Parathyroid adenoma (tissue), 2 donors: ENCODE measurements at regions not wholly inside any gene's neighbourhood (a gene's known extent, or its start where the extent isn't known, plus 50 kb on each side); places are given as distances from the start of the nearest gene placed in this dataset.

Source experiments
- H2AFZ ChIP-seq: fragments of 300-600 bp; sonication (generic); one replicate; pipeline ENCODE4 v1.7.0; 2017; ENCODE audit warnings: antibody characterized with exemption, mild to moderate bottlenecking
- H3K27ac ChIP-seq: fragments of 300-600 bp; sonication (generic); one replicate; pipeline ENCODE4 v1.7.0; 2017
- H3K27me3 ChIP-seq: fragments of 300-600 bp; sonication (generic); one replicate; pipeline ENCODE4 v1.7.0; 2017; ENCODE audit warnings: low read length; ENCODE audit not compliant: control insufficient read depth, insufficient read depth
- H3K36me3 ChIP-seq: fragments of 300-600 bp; sonication (generic); one replicate; pipeline ENCODE4 v1.7.0; 2017; ENCODE audit warnings: low read length; ENCODE audit not compliant: control insufficient read depth, insufficient read depth
- H3K4me1 ChIP-seq: fragments of 300-600 bp; sonication (generic); one replicate; pipeline ENCODE4 v1.7.0; 2017; ENCODE audit warnings: control low read depth
- H3K4me2 ChIP-seq: fragments of 300-600 bp; sonication (generic); one replicate; pipeline ENCODE4 v1.7.0; 2017; ENCODE audit warnings: low read length
- H3K4me3 ChIP-seq: fragments of 300-600 bp; sonication (generic); one replicate; pipeline ENCODE4 v1.7.0; 2017; ENCODE audit warnings: low read depth, low read length
- H3K79me2 ChIP-seq: fragments of 300-600 bp; sonication (generic); one replicate; pipeline ENCODE4 v1.7.0; 2017; ENCODE audit warnings: control low read depth
- H3K9ac ChIP-seq: fragments of 300-600 bp; sonication (generic); one replicate; pipeline ENCODE4 v1.7.0; 2017; ENCODE audit warnings: mild to moderate bottlenecking
- H3K9me3 ChIP-seq: fragments of 300-600 bp; sonication (generic); one replicate; pipeline ENCODE4 v1.7.0; 2017; ENCODE audit warnings: low read length; ENCODE audit not compliant: control insufficient read depth
- CTCF ChIP-seq: fragments of 300-600 bp; sonication (generic); IDR thresholded peaks from one replicate; pipeline ENCODE4 v1.7.0; 2017; ENCODE audit warnings: antibody characterized with exemption, mild to moderate bottlenecking
- donor health status: primary hyperparathyroidism.

GRCh38 chr15:26372706-26373105, 400.2 kb downstream of the GABRB3 start:
- H3K4me2 ChIP-seq, result no peak overlapping the region
- no peak for TF ChIP-seq CTCF
- no peaks in the 10 kb centered on the region for H3K36me3 ChIP-seq
- no peak overlapping the region for H2AFZ ChIP-seq
- H3K9ac ChIP-seq, result no peak overlapping the region
- no peak overlapping the region for H3K27ac ChIP-seq
- H3K4me3 ChIP-seq, result no peak overlapping the region
- no peaks in the 10 kb centered on the region for H3K9me3 ChIP-seq
- H3K79me2 ChIP-seq, result no peaks in the 10 kb centered on the region
- no peaks in the 10 kb centered on the region for H3K27me3 ChIP-seq
- no peaks in the 10 kb centered on the region for H3K4me1 ChIP-seq

GRCh38 chr15:26365077-26365476, 407.8 kb downstream of the GABRB3 start:
- TF ChIP-seq CTCF, result no peak
- no peak overlapping the region for H3K9ac ChIP-seq

GRCh38 chr15:26359855-26360254, 413.0 kb downstream of the GABRB3 start:
- Histone ChIP-seq H3K9me3 (no peaks in the 10 kb centered on the region), H3K36me3 (no peaks in the 10 kb centered on the region), H3K79me2 (no peaks in the 10 kb centered on the region), H3K4me3 (no peak overlapping the region), H3K27ac (no peak overlapping the region), H3K4me1 (no peaks in the 10 kb centered on the region), H2AFZ (no peak overlapping the region), H3K9ac (no peak overlapping the region), H3K27me3 (no peaks in the 10 kb centered on the region), H3K4me2 (no peak overlapping the region)
- no peak for TF ChIP-seq CTCF

More at GRCh38 chr15:26365077-26365476, 407.8 kb downstream of the GABRB3 start:
- H3K4me1 ChIP-seq, result no peaks in the 10 kb centered on the region
- H3K27ac ChIP-seq, result no peak overlapping the region
- no peaks in the 10 kb centered on the region for H3K9me3 ChIP-seq
- no peaks in the 10 kb centered on the region for H3K27me3 ChIP-seq
- no peak overlapping the region for H3K4me3 ChIP-seq
- H2AFZ ChIP-seq, result no peak overlapping the region
- H3K79me2 ChIP-seq, result no peaks in the 10 kb centered on the region
- H3K36me3 ChIP-seq, result no peaks in the 10 kb centered on the region
- H3K4me2 ChIP-seq, result no peak overlapping the region

- H3K27ac ChIP-seq, result no peak overlapping the region
- no peak overlapping the region for H2AFZ ChIP-seq
- no peak overlapping the region for H3K4me3 ChIP-seq
Observed at GRCh38 chr15:26358708-26359107, 414.2 kb downstream of the GABRB3 start.

More at GRCh38 chr15:26358708-26359107, 414.2 kb downstream of the GABRB3 start:
- no peak for TF ChIP-seq CTCF
- no peaks in the 10 kb centered on the region for H3K36me3 ChIP-seq
- H3K27me3 ChIP-seq, result no peaks in the 10 kb centered on the region
- H3K4me2 ChIP-seq, result no peak overlapping the region
- no peaks in the 10 kb centered on the region for H3K79me2 ChIP-seq
- H3K9ac ChIP-seq, result no peak overlapping the region
- no peaks in the 10 kb centered on the region for H3K9me3 ChIP-seq
- no peaks in the 10 kb centered on the region for H3K4me1 ChIP-seq
